ENCODE measurements at regions not wholly inside any gene's neighbourhood (a gene's known extent, or its start where the extent isn't known, plus 50 kb on each side); places are given as distances from the start of the nearest gene placed in this dataset.

- Histone ChIP-seq H3K4me3 (replicated peaks in 1 of 2; ENCODE audit: low read depth in 1 of 2, low read length in 2 of 2) (no peak overlapping the region), H3K4me2 (ENCODE audit: low read length) (no peak overlapping the region), H3K9me2 (ENCODE audit: insufficient read depth) (no peaks in the 10 kb centered on the region), H4K20me1 (ENCODE audit: insufficient read depth) (no peaks in the 10 kb centered on the region), H3K79me2 (ENCODE audit: insufficient read depth, low read length) (no peaks in the 10 kb centered on the region), H3K9me3 (ENCODE audit: control insufficient read depth in 1 of 2, insufficient read depth in 1 of 2, low read depth in 1 of 2, low read length in 2 of 2) (no peaks in the 10 kb centered on the region), H2AFZ (ENCODE audit: low read depth, low read length, poor library complexity, severe bottlenecking) (no peak overlapping the region), H3K4me1 (ENCODE audit: control insufficient read depth in 1 of 2, insufficient read depth in 2 of 2, low read length in 2 of 2) (no peaks in the 10 kb centered on the region), H3K27ac (ENCODE audit: low read depth, low read length) (no peak overlapping the region), H3K36me3 (ENCODE audit: control insufficient read depth in 1 of 2, insufficient read depth in 2 of 2, low read length in 2 of 2) (no peaks in the 10 kb centered on the region), H3K9ac (ENCODE audit: low read length) (no peak overlapping the region), H3K27me3 (ENCODE audit: insufficient read depth, low read length) (peaks cover 55% of the 10 kb centered on the region)
- ChIA-PET POLR2A (no interaction called here), RAD21 (ENCODE audit: low non-redundant PET in 1 of 2, low total read pairs in 2 of 2, uncharacterized antibody in 2 of 2, unreplicated experiment in 2 of 2) (no interaction called here), CTCF (no interaction called here)
- intact Hi-C loops (cut with micrococcal nuclease) = no loop called here
- ATAC-seq = no peak
- DNase-seq (ENCODE audit: low read depth, low spot score) = no peak
- TF ChIP-seq POLR2AphosphoS5 (IDR thresholded peaks at IDR 0.05; ENCODE audit: low read depth, low read length) (no peak), FOSL1 (IDR thresholded peaks at IDR 0.05; ENCODE audit: low read depth) (no peak), CTCF (IDR thresholded peaks at IDR 0.05 in 2 of 3, conservative IDR thresholded peaks at IDR 0.05 in 1 of 3; ENCODE audit: borderline replicate concordance in 1 of 3, insufficient read depth in 1 of 3, low read depth in 2 of 3, low read length in 2 of 3) (no peak), ZFX (IDR thresholded peaks at IDR 0.05) (no peak), CEBPB (IDR thresholded peaks at IDR 0.05; ENCODE audit: low read depth) (no peak), EZH2phosphoT487 (IDR thresholded peaks at IDR 0.05; ENCODE audit: borderline replicate concordance) (no peak), POLR2A (IDR thresholded peaks at IDR 0.05; ENCODE audit: borderline replicate concordance, extremely low read depth, insufficient read depth, insufficient read length) (no peak), YY1 (IDR thresholded peaks at IDR 0.05; ENCODE audit: extremely low read depth, insufficient replicate concordance, low read depth, low read length) (no peak), ATF3 (IDR thresholded peaks at IDR 0.05) (no peak), SP1 (IDR thresholded peaks at IDR 0.05; ENCODE audit: low read depth) (no peak), SIN3A (IDR thresholded peaks at IDR 0.05; ENCODE audit: low read depth) (no peak), REST (IDR thresholded peaks at IDR 0.05; ENCODE audit: low read depth) (no peak), JUND (IDR thresholded peaks at IDR 0.05) (no peak), RAD21 (IDR thresholded peaks at IDR 0.05; ENCODE audit: low read depth) (no peak), ZNF274 (IDR thresholded peaks at IDR 0.05; ENCODE audit: low read depth, low read length) (no peak), SRF (IDR thresholded peaks at IDR 0.05; ENCODE audit: low read depth) (no peak), EGR1 (IDR thresholded peaks at IDR 0.05; ENCODE audit: low read depth) (no peak)
- no TSS peak for BruUV-seq (replicated peaks)
These were observed 390.0 kb upstream of the MKI67 start for GRCh38 chr10:128516180-128516579.
